ENCODE measurements at regions not wholly inside any gene's neighbourhood (a gene's known extent, or its start where the extent isn't known, plus 50 kb on each side); places are given as distances from the start of the nearest gene placed in this dataset.

GRCh38 chr9:111158999-111159398 lies 120.7 kb upstream of the LPAR1 start:
- DNase-seq (ENCODE audit: low spot score), result no peak
- no peak for TF ChIP-seq CTCF (IDR thresholded peaks at IDR 0.05; ENCODE audit: extremely low read depth, missing control alignments)

- TF ChIP-seq CTCF (IDR thresholded peaks at IDR 0.05; ENCODE audit: extremely low read depth, missing control alignments), result no peak
- no peak for DNase-seq (ENCODE audit: low spot score)
Measured at GRCh38 chr9:111158363-111158762, 120.1 kb upstream of the LPAR1 start.

GRCh38 chr9:111154081-111154562 lies 115.9 kb upstream of the LPAR1 start:
- no peak for DNase-seq (ENCODE audit: low spot score)
- TF ChIP-seq CTCF (IDR thresholded peaks at IDR 0.05; ENCODE audit: extremely low read depth, missing control alignments), result no peak

- no peak for TF ChIP-seq CTCF (IDR thresholded peaks at IDR 0.05; ENCODE audit: extremely low read depth, missing control alignments)
Measured at GRCh38 chr9:111152614-111153406, 114.5 kb upstream of the LPAR1 start.

GRCh38 chr9:111151537-111151936 lies 113.3 kb upstream of the LPAR1 start:
- no peak for TF ChIP-seq CTCF (IDR thresholded peaks at IDR 0.05; ENCODE audit: extremely low read depth, missing control alignments)
- no peak for DNase-seq (ENCODE audit: low spot score)

More at GRCh38 chr9:111152614-111153406, 114.5 kb upstream of the LPAR1 start:
- DNase-seq (ENCODE audit: low spot score), result no peak

- no peak for TF ChIP-seq CTCF (IDR thresholded peaks at IDR 0.05; ENCODE audit: extremely low read depth, missing control alignments)
- no peak for DNase-seq (ENCODE audit: low spot score)
Measured at GRCh38 chr9:111150181-111150580, 111.9 kb upstream of the LPAR1 start.

- no peak for DNase-seq (ENCODE audit: low spot score)
- TF ChIP-seq CTCF (IDR thresholded peaks at IDR 0.05; ENCODE audit: extremely low read depth, missing control alignments), result peak; percentile 5
Measured at GRCh38 chr9:111149018-111149759, 110.9 kb upstream of the LPAR1 start.
